IMR-90 (cell line): ENCODE measurements at regions not wholly inside any gene's neighbourhood (a gene's known extent, or its start where the extent isn't known, plus 50 kb on each side); places are given as distances from the start of the nearest gene placed in this dataset.

ENCODE experiments used
- ATAC-seq: fragments of 200-7000 bp; cut with Tn5 transposase; 2 replicates; pipeline ENCODE4 v1.9.1; 2020; ENCODE audit warnings: low read depth, mild to moderate bottlenecking, moderate library complexity
- BruUV-seq: library from RNA; stranded (reverse); fragments of 400-500 nt; replicated peaks from 2 replicates; lab custom pipeline; 2021; lab: Mats Ljungman, UMichigan
- CTCF ChIA-PET: fragments of 300-600 bp; formaldehyde crosslinking; extraction: SDS; loops from one replicate; lab custom pipeline; 2021; ENCODE audit warnings: antibody characterized with exemption; lab: Yijun Ruan, JAX
- POLR2A ChIA-PET: fragments of 300-600 bp; sonication (Branson Sonifier 250); formaldehyde crosslinking; loops from one replicate; lab custom pipeline; 2022; ENCODE audit warnings: antibody characterized with exemption; ENCODE audit not compliant: unreplicated experiment; lab: Charles Lee
- DNase-seq: peaks from one replicate; pipeline ENCODE4 v3.0.0; 2013
- H2AFZ ChIP-seq: replicated peaks from 2 replicates; pipeline ENCODE3; 2013; ENCODE audit warnings: low read length, mild to moderate bottlenecking; ENCODE audit not compliant: poor library complexity
- H2AK5ac ChIP-seq: 2 replicates; pipeline ENCODE4 v1.6.1; 2013; ENCODE audit warnings: low read depth, low read length, inconsistent platforms
- H2AK9ac ChIP-seq: replicated peaks from 2 replicates; pipeline ENCODE3; 2013; ENCODE audit warnings: mild to moderate bottlenecking, low read depth, low read length, moderate library complexity; ENCODE audit not compliant: poor library complexity
- H2BK120ac ChIP-seq: 2 replicates; pipeline ENCODE4 v1.6.1; 2013; ENCODE audit warnings: low read depth, low read length, inconsistent platforms
- H2BK15ac ChIP-seq: 3 replicates; pipeline ENCODE4 v1.6.1; 2013; ENCODE audit warnings: low read depth, low read length, inconsistent platforms
- H2BK20ac ChIP-seq: 2 replicates; pipeline ENCODE4 v1.6.1; 2013; ENCODE audit warnings: low read depth, mild to moderate bottlenecking, inconsistent platforms, low read length, moderate library complexity
- H2BK5ac ChIP-seq: 2 replicates; pipeline ENCODE4 v1.6.1; 2013; ENCODE audit warnings: mild to moderate bottlenecking, low read depth, low read length, inconsistent platforms; ENCODE audit not compliant: poor library complexity, severe bottlenecking
- H3K14ac ChIP-seq: replicated peaks from 2 replicates; pipeline ENCODE4 v1.6.1; 2013; ENCODE audit warnings: low read depth, low read length, inconsistent platforms
- H3K18ac ChIP-seq: 2 replicates; pipeline ENCODE4 v1.6.1; 2013; ENCODE audit warnings: low read depth, low read length, control low read depth
- H3K23ac ChIP-seq: 2 replicates; pipeline ENCODE4 v1.6.1; 2013; ENCODE audit warnings: low read depth, low read length, inconsistent platforms
- H3K27ac ChIP-seq: 2 replicates; pipeline ENCODE4 v1.5.1; 2013; ENCODE audit warnings: mild to moderate bottlenecking, control low read depth, low read length; ENCODE audit not compliant: insufficient read depth
- H3K27me3 ChIP-seq: 2 replicates; pipeline ENCODE4 v1.6.1; 2013; ENCODE audit warnings: low read length; ENCODE audit not compliant: control insufficient read depth, insufficient read depth
- H3K36me3 ChIP-seq: 2 replicates; pipeline ENCODE4 v1.6.1; 2013; ENCODE audit warnings: low read length, mixed read lengths; ENCODE audit not compliant: control insufficient read depth, insufficient read depth
- H3K4ac ChIP-seq: 2 replicates; pipeline ENCODE4 v1.6.1; 2013; ENCODE audit warnings: low read depth, low read length, inconsistent platforms
- H3K4me1 ChIP-seq: 2 replicates; pipeline ENCODE4 v1.6.1; 2013; ENCODE audit warnings: low read length, mixed read lengths; ENCODE audit not compliant: control insufficient read depth, insufficient read depth
- H3K4me2 ChIP-seq: 2 replicates; pipeline ENCODE4 v1.6.1; 2013; ENCODE audit warnings: low read depth, mild to moderate bottlenecking, control low read depth, low read length, moderate library complexity
- H3K4me3 ChIP-seq: 2 replicates; pipeline ENCODE4 v1.5.1; 2013; ENCODE audit warnings: low read depth, mild to moderate bottlenecking, control low read depth, low read length, moderate library complexity; ENCODE audit not compliant: insufficient read depth
- H3K56ac ChIP-seq: 2 replicates; pipeline ENCODE4 v1.6.1; 2013; ENCODE audit warnings: low read length, inconsistent platforms; ENCODE audit not compliant: insufficient read depth; ENCODE audit errors: extremely low read depth
- H3K79me1 ChIP-seq, 2 experiments: 2 replicates each; pipeline ENCODE4 v1.6.1; 2013; ENCODE audit warnings: low read length in 2 of 2, inconsistent platforms in 1 of 2, low read depth in 1 of 2
- H3K9ac ChIP-seq: 2 replicates; pipeline ENCODE4 v1.6.1; 2013; ENCODE audit warnings: low read depth, low read length, control low read depth
- H3K9me1 ChIP-seq: 2 replicates; pipeline ENCODE4 v1.6.1; 2013; ENCODE audit warnings: low read length, inconsistent platforms; ENCODE audit not compliant: insufficient read depth
- H3K9me3 ChIP-seq: 2 replicates; pipeline ENCODE4 v1.6.1; 2013; ENCODE audit warnings: low read length; ENCODE audit not compliant: control insufficient read depth, insufficient read depth
- H4K20me1 ChIP-seq: 2 replicates; pipeline ENCODE4 v1.6.1; 2013; ENCODE audit warnings: low read length, inconsistent platforms; ENCODE audit not compliant: insufficient read depth
- H4K5ac ChIP-seq: 2 replicates; pipeline ENCODE4 v1.6.1; 2013; ENCODE audit warnings: mild to moderate bottlenecking, low read depth, low read length, control low read depth
- H4K8ac ChIP-seq, 2 experiments: 2 replicates each; pipeline ENCODE4 v1.6.1; 2013; ENCODE audit warnings: low read depth in 2 of 2, low read length in 2 of 2, control low read depth in 1 of 2, inconsistent platforms in 1 of 2
- H4K91ac ChIP-seq: 2 replicates; pipeline ENCODE4 v1.6.1; 2013; ENCODE audit warnings: low read depth, low read length, inconsistent platforms; ENCODE audit not compliant: insufficient read depth
- BHLHE40 ChIP-seq: fragments of 150-350 bp; IDR thresholded peaks from 2 replicates; pipeline ENCODE4 v1.6.1; 2016; ENCODE audit warnings: mild to moderate bottlenecking, low read depth, low read length
- CEBPB ChIP-seq: IDR thresholded peaks from 2 replicates; pipeline ENCODE4 v1.6.1; 2012; ENCODE audit warnings: low read depth, low read length, improper control_type of control experiment
- CHD1 ChIP-seq: IDR thresholded peaks from 2 replicates; pipeline ENCODE4 v1.6.1; 2012; ENCODE audit warnings: low read depth, low read length, improper control_type of control experiment
- CTCF ChIP-seq: conservative IDR thresholded peaks from 2 replicates; pipeline ENCODE4 v1.5.1; 2012; ENCODE audit warnings: mild to moderate bottlenecking, low read depth, low read length, improper control_type of control experiment
- ELK1 ChIP-seq: fragments of 150-350 bp; IDR thresholded peaks from 2 replicates; pipeline ENCODE4 v1.6.1; 2016; ENCODE audit warnings: low read depth, mild to moderate bottlenecking, low read length, moderate library complexity, borderline replicate concordance
- FOS ChIP-seq: fragments of 150-350 bp; IDR thresholded peaks from 2 replicates; pipeline ENCODE4 v1.6.1; 2016; ENCODE audit warnings: low read depth, low read length
- MAFK ChIP-seq: IDR thresholded peaks from 2 replicates; pipeline ENCODE4 v1.6.1; 2012; ENCODE audit warnings: low read depth, low read length, improper control_type of control experiment
- MAZ ChIP-seq: IDR thresholded peaks from 2 replicates; pipeline ENCODE4 v1.6.1; 2012; ENCODE audit warnings: low read depth, mild to moderate bottlenecking, low read length, improper control_type of control experiment, moderate library complexity, borderline replicate concordance
- MXI1 ChIP-seq: IDR thresholded peaks from 2 replicates; pipeline ENCODE4 v1.6.1; 2012; ENCODE audit warnings: low read depth, mild to moderate bottlenecking, low read length, moderate library complexity, borderline replicate concordance
- NFE2L2 ChIP-seq: fragments of 150-350 bp; IDR thresholded peaks from 2 replicates; pipeline ENCODE4 v1.6.1; 2016; ENCODE audit warnings: low read depth, mild to moderate bottlenecking, low read length
- POLR2A ChIP-seq: IDR thresholded peaks from 2 replicates; pipeline ENCODE4 v1.6.1; 2012; ENCODE audit warnings: mild to moderate bottlenecking, low read depth, low read length
- RAD21 ChIP-seq: IDR thresholded peaks from 2 replicates; pipeline ENCODE4 v1.6.1; 2012; ENCODE audit warnings: low read length, improper control_type of control experiment
- RCOR1 ChIP-seq: IDR thresholded peaks from 2 replicates; pipeline ENCODE4 v1.6.1; 2012; ENCODE audit warnings: mild to moderate bottlenecking, low read length, improper control_type of control experiment; ENCODE audit not compliant: insufficient replicate concordance
- RFX5 ChIP-seq: IDR thresholded peaks from 2 replicates; pipeline ENCODE4 v1.8.0; 2012; ENCODE audit warnings: low read depth, mild to moderate bottlenecking, low read length, moderate library complexity
- SMC3 ChIP-seq: fragments of 150-350 bp; IDR thresholded peaks from 2 replicates; pipeline ENCODE4 v1.6.1; 2016; ENCODE audit warnings: low read depth, mild to moderate bottlenecking, antibody characterized with exemption, low read length, moderate library complexity
- USF2 ChIP-seq: fragments of 150-350 bp; IDR thresholded peaks from 2 replicates; pipeline ENCODE4 v1.6.1; 2017; ENCODE audit warnings: mild to moderate bottlenecking, antibody characterized with exemption, low read length, low read depth
- WGBS, 2 experiments: methylation state at CpG; one replicate each; pipeline versions ENCODE4 v1.1.5 to v1.1.7; 2013; ENCODE audit warnings: missing lambda C conversion rate in 2 of 2; ENCODE audit not compliant: insufficient read length in 1 of 2; ENCODE audit errors: extremely low coverage in 2 of 2; 5-methylcytosine and 5-hydroxymethylcytosine counted together
- dilution Hi-C: fragments of 300-500 bp; cut with HindIII; formaldehyde crosslinking; loops from one replicate; pipeline ENCODE4 v1.14.3; 2018; ENCODE audit warnings: low sequenced_read_pairs; ENCODE audit not compliant: unreplicated experiment
- in situ Hi-C: fragments of 300-500 bp; cut with MboI; formaldehyde crosslinking; loops from 3 replicates; pipeline ENCODE4 v1.14.3; 2019; ENCODE audit warnings: low sequenced_read_pairs, inconsistent platforms, mixed read lengths
- intact Hi-C: fragments of 100-400 bp; cut with micrococcal nuclease; formaldehyde crosslinking; loops from 2 replicates; pipeline ENCODE4 v1.10.0; 2022

GRCh38 chrX:113747274-113747973, 836.5 kb upstream of the HTR2C start:
- DNase-seq (no peak), ATAC-seq (no peak)
- H3K9me1 ChIP-seq: no peaks in the 10 kb centered on the region
- no peak overlapping the region for H3K4ac ChIP-seq
- no peak overlapping the region for H3K9ac ChIP-seq
- no peak overlapping the region for H4K8ac ChIP-seq
- H3K4me1 ChIP-seq: no peaks in the 10 kb centered on the region
- in situ Hi-C loops: no loop called here
- H4K91ac ChIP-seq: no peak overlapping the region
- H2BK20ac ChIP-seq: no peak overlapping the region
- H2BK5ac ChIP-seq: no peak overlapping the region
- no peak overlapping the region for H3K23ac ChIP-seq
- H3K4me2 ChIP-seq: no peak overlapping the region
- ChIA-PET CTCF (no interaction called here), POLR2A (no interaction called here)
- H4K5ac ChIP-seq: no peak overlapping the region
- TF ChIP-seq MAZ (no peak), MXI1 (no peak), CHD1 (no peak), USF2 (no peak), RCOR1 (no peak), ELK1 (no peak), MAFK (no peak), RFX5 (no peak), NFE2L2 (no peak), CTCF (no peak), FOS (no peak), CEBPB (no peak), SMC3 (no peak), RAD21 (no peak), POLR2A (no peak), BHLHE40 (no peak)
- no peak overlapping the region for H2AK9ac ChIP-seq
- intact Hi-C loops: no loop called here
- H3K27ac ChIP-seq: no peak overlapping the region
- H3K56ac ChIP-seq: no peak overlapping the region
- no peak overlapping the region for H3K4me3 ChIP-seq
- BruUV-seq: no TSS peak
- no peak overlapping the region for H2BK120ac ChIP-seq
- no peak overlapping the region for H2AK5ac ChIP-seq
- H3K79me1 ChIP-seq: no peaks in the 10 kb centered on the region
- peaks cover 1% of the 10 kb centered on the region; the same call in 1 of the 2 replicates for H3K9me3 ChIP-seq
- no peak overlapping the region for H3K14ac ChIP-seq
- H2AFZ ChIP-seq: no peak overlapping the region
- H2BK15ac ChIP-seq: no peak overlapping the region
- dilution Hi-C loops: no loop called here
- WGBS, 2 experiments: no CpG with 5 or more reads among the region's 1 CpG
- no peak overlapping the region for H3K18ac ChIP-seq
- H3K27me3 ChIP-seq: no peaks in the 10 kb centered on the region
- no peaks in the 10 kb centered on the region for H4K20me1 ChIP-seq
- H3K36me3 ChIP-seq: no peaks in the 10 kb centered on the region
